ENCODE measurements at regions not wholly inside any gene's neighbourhood (a gene's known extent, or its start where the extent isn't known, plus 50 kb on each side); places are given as distances from the start of the nearest gene placed in this dataset.

GRCh38 chr9:86876621-86877196 is 70.6 kb downstream of the GAS1 start:
- DNase-seq (ENCODE audit: low spot score) = no peak
- no peak for TF ChIP-seq CTCF (IDR thresholded peaks at IDR 0.05; ENCODE audit: poor library complexity, severe bottlenecking)
- no peak for ATAC-seq (ENCODE audit: low read depth)
- Histone ChIP-seq H3K36me3 (ENCODE audit: low read depth) (no peaks in the 10 kb centered on the region), H3K27me3 (ENCODE audit: insufficient read depth, poor library complexity, severe bottlenecking) (no peaks in the 10 kb centered on the region), H3K4me1 (ENCODE audit: insufficient read depth, poor library complexity, severe bottlenecking) (no peaks in the 10 kb centered on the region), H3K9me3 (ENCODE audit: severe bottlenecking) (no peaks in the 10 kb centered on the region), H3K27ac (ENCODE audit: poor library complexity, severe bottlenecking) (no peak overlapping the region), H3K4me3 (ENCODE audit: severe bottlenecking) (no peak overlapping the region)

- TF ChIP-seq CTCF (IDR thresholded peaks at IDR 0.05; ENCODE audit: poor library complexity, severe bottlenecking) = no peak
- H3K27me3 ChIP-seq (ENCODE audit: insufficient read depth, poor library complexity, severe bottlenecking) = no peaks in the 10 kb centered on the region
- H3K4me3 ChIP-seq (ENCODE audit: severe bottlenecking) = no peak overlapping the region
- no peaks in the 10 kb centered on the region for H3K9me3 ChIP-seq (ENCODE audit: severe bottlenecking)
- H3K36me3 ChIP-seq (ENCODE audit: low read depth) = no peaks in the 10 kb centered on the region
- no peaks in the 10 kb centered on the region for H3K4me1 ChIP-seq (ENCODE audit: insufficient read depth, poor library complexity, severe bottlenecking)
- H3K27ac ChIP-seq (ENCODE audit: poor library complexity, severe bottlenecking) = no peak overlapping the region
- no peak for ATAC-seq (ENCODE audit: low read depth)
- DNase-seq (ENCODE audit: low spot score) = no peak
These were observed 78.7 kb downstream of the GAS1 start for GRCh38 chr9:86868616-86869015.

GRCh38 chr9:86867804-86868313 is 79.4 kb downstream of the GAS1 start:
- Histone ChIP-seq H3K4me3 (ENCODE audit: severe bottlenecking) (no peak overlapping the region), H3K4me1 (ENCODE audit: insufficient read depth, poor library complexity, severe bottlenecking) (no peaks in the 10 kb centered on the region), H3K36me3 (ENCODE audit: low read depth) (no peaks in the 10 kb centered on the region), H3K9me3 (ENCODE audit: severe bottlenecking) (no peaks in the 10 kb centered on the region), H3K27ac (ENCODE audit: poor library complexity, severe bottlenecking) (no peak overlapping the region), H3K27me3 (ENCODE audit: insufficient read depth, poor library complexity, severe bottlenecking) (no peaks in the 10 kb centered on the region)
- no peak for ATAC-seq (ENCODE audit: low read depth)
- no peak for TF ChIP-seq CTCF (IDR thresholded peaks at IDR 0.05; ENCODE audit: poor library complexity, severe bottlenecking)
- DNase-seq (ENCODE audit: low spot score) = no peak

- Histone ChIP-seq H3K9me3 (ENCODE audit: severe bottlenecking) (no peaks in the 10 kb centered on the region), H3K4me3 (ENCODE audit: severe bottlenecking) (no peak overlapping the region), H3K36me3 (ENCODE audit: low read depth) (no peaks in the 10 kb centered on the region), H3K4me1 (ENCODE audit: insufficient read depth, poor library complexity, severe bottlenecking) (no peaks in the 10 kb centered on the region), H3K27me3 (ENCODE audit: insufficient read depth, poor library complexity, severe bottlenecking) (no peaks in the 10 kb centered on the region), H3K27ac (ENCODE audit: poor library complexity, severe bottlenecking) (no peak overlapping the region)
- no peak for TF ChIP-seq CTCF (IDR thresholded peaks at IDR 0.05; ENCODE audit: poor library complexity, severe bottlenecking)
- no peak for ATAC-seq (ENCODE audit: low read depth)
- no peak for DNase-seq (ENCODE audit: low spot score)
These were observed 81.4 kb downstream of the GAS1 start for GRCh38 chr9:86865952-86866351.

GRCh38 chr9:86860006-86860405 is 87.3 kb downstream of the GAS1 start:
- no peak overlapping the region for H3K4me3 ChIP-seq (ENCODE audit: severe bottlenecking)
- ATAC-seq (ENCODE audit: low read depth) = no peak
- no peaks in the 10 kb centered on the region for H3K9me3 ChIP-seq (ENCODE audit: severe bottlenecking)
- no peaks in the 10 kb centered on the region for H3K4me1 ChIP-seq (ENCODE audit: insufficient read depth, poor library complexity, severe bottlenecking)
- no peaks in the 10 kb centered on the region for H3K27me3 ChIP-seq (ENCODE audit: insufficient read depth, poor library complexity, severe bottlenecking)
- no peak overlapping the region for H3K27ac ChIP-seq (ENCODE audit: poor library complexity, severe bottlenecking)
- H3K36me3 ChIP-seq (ENCODE audit: low read depth) = no peaks in the 10 kb centered on the region
- DNase-seq (ENCODE audit: low spot score) = no peak
- no peak for TF ChIP-seq CTCF (IDR thresholded peaks at IDR 0.05; ENCODE audit: poor library complexity, severe bottlenecking)
